Tibial nerve (tissue), 4 donors: ENCODE measurements at regions not wholly inside any gene's neighbourhood (a gene's known extent, or its start where the extent isn't known, plus 50 kb on each side); places are given as distances from the start of the nearest gene placed in this dataset.
"Not testable (repeated sequence)": the region's sequence is repeated elsewhere in the genome, so short reads cannot be mapped to it uniquely, and the experiment has no call there.

Experiments used
- EP300 ChIP-seq, 2 donors: sonication (generic); formaldehyde crosslinking; IDR thresholded peaks; one replicate each; pipeline ENCODE4 v1.6.1; 2017; ENCODE audit warnings: antibody characterized with exemption in 2 of 2, mild to moderate bottlenecking in 1 of 2
- POLR2A ChIP-seq, 2 donors: fragments of 450-650 bp; IDR thresholded peaks; one replicate each; pipeline ENCODE4 v1.6.1; 2017; ENCODE audit warnings: antibody characterized with exemption in 2 of 2, mild to moderate bottlenecking in 2 of 2, moderate library complexity in 2 of 2
- TF ChIP-seq, protein P1 (sequence below), 5 experiments: fragments of 200-600 bp in 3 of 5; fragments of 450-650 bp in 2 of 5; sonication (generic) in 3 of 5; IDR thresholded peaks; one replicate each; pipeline ENCODE4 v1.5.1; 2016 to 2019; ENCODE audit warnings: antibody characterized with exemption in 5 of 5, mild to moderate bottlenecking in 3 of 5, moderate library complexity in 2 of 5

DNA sequence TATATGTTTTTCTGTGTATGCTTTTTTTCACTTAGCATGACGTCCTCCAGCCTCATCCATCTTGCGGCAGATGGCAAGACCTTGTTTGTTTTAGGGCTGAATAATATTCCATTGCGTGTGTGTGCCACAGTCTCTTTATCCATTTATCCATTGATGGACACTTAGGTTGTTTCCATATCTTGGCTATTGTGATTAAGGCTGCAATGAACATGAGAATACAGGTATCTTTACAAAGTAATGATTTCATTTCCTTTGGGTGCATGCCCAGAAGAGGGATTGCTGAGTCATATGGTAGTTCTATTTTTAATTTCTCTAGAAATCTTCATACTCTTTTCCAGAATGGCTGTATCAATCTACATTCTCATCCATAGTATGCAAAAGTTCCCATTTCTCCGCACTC, 85.3 kb upstream of the ADCY2 start:
- TF ChIP-seq POLR2A, EP300 (IDR thresholded peaks at IDR 0.05): not testable (repeated sequence)
- TF ChIP-seq, protein P1, sequence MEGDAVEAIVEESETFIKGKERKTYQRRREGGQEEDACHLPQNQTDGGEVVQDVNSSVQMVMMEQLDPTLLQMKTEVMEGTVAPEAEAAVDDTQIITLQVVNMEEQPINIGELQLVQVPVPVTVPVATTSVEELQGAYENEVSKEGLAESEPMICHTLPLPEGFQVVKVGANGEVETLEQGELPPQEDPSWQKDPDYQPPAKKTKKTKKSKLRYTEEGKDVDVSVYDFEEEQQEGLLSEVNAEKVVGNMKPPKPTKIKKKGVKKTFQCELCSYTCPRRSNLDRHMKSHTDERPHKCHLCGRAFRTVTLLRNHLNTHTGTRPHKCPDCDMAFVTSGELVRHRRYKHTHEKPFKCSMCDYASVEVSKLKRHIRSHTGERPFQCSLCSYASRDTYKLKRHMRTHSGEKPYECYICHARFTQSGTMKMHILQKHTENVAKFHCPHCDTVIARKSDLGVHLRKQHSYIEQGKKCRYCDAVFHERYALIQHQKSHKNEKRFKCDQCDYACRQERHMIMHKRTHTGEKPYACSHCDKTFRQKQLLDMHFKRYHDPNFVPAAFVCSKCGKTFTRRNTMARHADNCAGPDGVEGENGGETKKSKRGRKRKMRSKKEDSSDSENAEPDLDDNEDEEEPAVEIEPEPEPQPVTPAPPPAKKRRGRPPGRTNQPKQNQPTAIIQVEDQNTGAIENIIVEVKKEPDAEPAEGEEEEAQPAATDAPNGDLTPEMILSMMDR (IDR thresholded peaks at IDR 0.05), result not testable (repeated sequence)
